SK-MEL-5 (cell line): ENCODE measurements at regions not wholly inside any gene's neighbourhood (a gene's known extent, or its start where the extent isn't known, plus 50 kb on each side); places are given as distances from the start of the nearest gene placed in this dataset.
"Not testable (repeated sequence)": the region's sequence is repeated elsewhere in the genome, so short reads cannot be mapped to it uniquely, and the experiment has no call there.

Experiments
- DNase-seq: peaks from one replicate; pipeline ENCODE4 v3.0.0-alpha.2; 2016; ENCODE audit warnings: low read depth, low spot score
- in situ Hi-C: cut with HindIII; loops from 2 replicates; pipeline ENCODE4 v1.10.0; 2016; ENCODE audit warnings: low sequenced_read_pairs, high pct_unique_total_duplicates, low pct_unique_long_range_greater_than_20kb

GRCh38 chr17:70968302-70968701 is 799.0 kb downstream of the KCNJ2 start:
- in situ Hi-C loops = no loop called here
- DNase-seq = no peak

GRCh38 chr17:70969521-70970034 is 800.2 kb downstream of the KCNJ2 start:
- in situ Hi-C loops = no loop called here
- no peak for DNase-seq

GRCh38 chr17:70976447-70976846 is 807.1 kb downstream of the KCNJ2 start:
- no peak for DNase-seq
- in situ Hi-C loops = no loop called here

GRCh38 chr17:70984873-70985272 is 815.5 kb downstream of the KCNJ2 start:
- no peak for DNase-seq
- in situ Hi-C loops = no loop called here

- DNase-seq = no peak
- in situ Hi-C loops = no loop called here
Observed at GRCh38 chr17:70987867-70988340, 818.6 kb downstream of the KCNJ2 start.

- in situ Hi-C loops = no loop called here
- DNase-seq = no peak
Observed at GRCh38 chr17:70988622-70989021, 819.3 kb downstream of the KCNJ2 start.

GRCh38 chr17:70989280-70989679 is 819.9 kb downstream of the KCNJ2 start:
- DNase-seq = no peak
- in situ Hi-C loops = no loop called here

- in situ Hi-C loops = no loop called here
- no peak for DNase-seq
Observed at GRCh38 chr17:70994194-70994593, 824.9 kb downstream of the KCNJ2 start.

GRCh38 chr17:70995997-70996396 is 826.7 kb downstream of the KCNJ2 start:
- no peak for DNase-seq
- in situ Hi-C loops = no loop called here

GRCh38 chr17:71003736-71004135 is 834.4 kb downstream of the KCNJ2 start:
- in situ Hi-C loops = no loop called here
- DNase-seq = no peak

- in situ Hi-C loops = no loop called here
- DNase-seq = no peak
Observed at GRCh38 chr17:71004413-71004812, 835.1 kb downstream of the KCNJ2 start.

- DNase-seq = no peak
- in situ Hi-C loops = no loop called here
Observed at GRCh38 chr17:71011391-71011790, 842.1 kb downstream of the KCNJ2 start.

- in situ Hi-C loops = no loop called here
Observed at GRCh38 chr17:71019699-71020098, 850.4 kb downstream of the KCNJ2 start.

GRCh38 chr17:71022758-71023157 is 853.4 kb downstream of the KCNJ2 start:
- DNase-seq = no peak
- in situ Hi-C loops = no loop called here

More at GRCh38 chr17:71019699-71020098, 850.4 kb downstream of the KCNJ2 start:
- no peak for DNase-seq

GRCh38 chr17:71023249-71024030 is 854.1 kb downstream of the KCNJ2 start:
- DNase-seq = no peak

GRCh38 chr17:71024172-71024571 is 854.8 kb downstream of the KCNJ2 start:
- in situ Hi-C loops = no loop called here
- no peak for DNase-seq

More at GRCh38 chr17:71023249-71024030, 854.1 kb downstream of the KCNJ2 start:
- in situ Hi-C loops = no loop called here

GRCh38 chr17:71024969-71025368 is 855.6 kb downstream of the KCNJ2 start:
- DNase-seq = no peak
- in situ Hi-C loops = no loop called here

- DNase-seq = no peak
- in situ Hi-C loops = no loop called here
Observed at GRCh38 chr17:71029246-71029645, 859.9 kb downstream of the KCNJ2 start.

- in situ Hi-C loops, DNase-seq: not testable (repeated sequence)
Observed at GRCh38 chr17:71031286-71031685, 862.0 kb downstream of the KCNJ2 start.
